WERI-Rb-1 (cell line): ENCODE measurements at regions not wholly inside any gene's neighbourhood (a gene's known extent, or its start where the extent isn't known, plus 50 kb on each side); places are given as distances from the start of the nearest gene placed in this dataset.
"Not testable (repeated sequence)": the region's sequence is repeated elsewhere in the genome, so short reads cannot be mapped to it uniquely, and the experiment has no call there.

Experiments used
- DNase-seq: peaks from one replicate; pipeline ENCODE4 v3.0.0-alpha.2; 2020
- H3K27ac ChIP-seq: fragments of 250-450 bp; sonication (Bioruptor Pico); 2 replicates; pipeline ENCODE4 v1.5.1; 2020; ENCODE audit warnings: mild to moderate bottlenecking, moderate library complexity
- H3K27me3 ChIP-seq: fragments of 250-450 bp; sonication (Bioruptor Pico); 2 replicates; pipeline ENCODE4 v1.5.1; 2021; ENCODE audit warnings: mild to moderate bottlenecking, low read depth, moderate library complexity; ENCODE audit not compliant: insufficient read depth, severe bottlenecking
- H3K36me3 ChIP-seq: fragments of 250-450 bp; sonication (Bioruptor Pico); 2 replicates; pipeline ENCODE4 v1.5.1; 2020; ENCODE audit warnings: mild to moderate bottlenecking, moderate library complexity
- H3K4me3 ChIP-seq: 2 replicates; pipeline ENCODE4 v1.5.1; 2011; ENCODE audit warnings: low read depth, mild to moderate bottlenecking, control low read depth, low read length
- H3K9me3 ChIP-seq: fragments of 250-450 bp; sonication (Bioruptor Pico); 2 replicates; pipeline ENCODE4 v1.5.1; 2021; ENCODE audit warnings: mild to moderate bottlenecking, moderate library complexity; ENCODE audit not compliant: severe bottlenecking
- CTCF ChIP-seq: IDR thresholded peaks from 2 replicates; pipeline ENCODE4 v1.5.1; 2011; ENCODE audit warnings: low read depth, mild to moderate bottlenecking, control low read depth, inconsistent platforms, low read length

GRCh38 chr4:159697322-159698283 lies 594.7 kb downstream of the RAPGEF2 start:
- no peak for DNase-seq

GRCh38 chr4:159698336-159698735 lies 595.5 kb downstream of the RAPGEF2 start:
- Histone ChIP-seq H3K27me3 (no peaks in the 10 kb centered on the region), H3K9me3 (no peaks in the 10 kb centered on the region), H3K4me3 (no peak overlapping the region), H3K27ac (no peak overlapping the region), H3K36me3 (no peaks in the 10 kb centered on the region)
- no peak for TF ChIP-seq CTCF
- no peak for DNase-seq

More at GRCh38 chr4:159697322-159698283, 594.7 kb downstream of the RAPGEF2 start:
- Histone ChIP-seq H3K9me3 (no peaks in the 10 kb centered on the region), H3K27ac (no peak overlapping the region), H3K4me3 (no peak overlapping the region), H3K27me3 (no peaks in the 10 kb centered on the region), H3K36me3 (no peaks in the 10 kb centered on the region)
- TF ChIP-seq CTCF: no peak

- H3K27ac ChIP-seq: no peak overlapping the region
- no peaks in the 10 kb centered on the region for H3K27me3 ChIP-seq
- H3K36me3 ChIP-seq: no peaks in the 10 kb centered on the region
- no peaks in the 10 kb centered on the region for H3K9me3 ChIP-seq
- DNase-seq: no peak
- H3K4me3 ChIP-seq: no peak overlapping the region
- TF ChIP-seq CTCF: no peak
Observed at GRCh38 chr4:159702200-159702599, 599.3 kb downstream of the RAPGEF2 start.

- Histone ChIP-seq H3K9me3 (no peaks in the 10 kb centered on the region), H3K27ac (no peak overlapping the region), H3K27me3 (no peaks in the 10 kb centered on the region), H3K36me3 (no peaks in the 10 kb centered on the region), H3K4me3 (no peak overlapping the region)
- TF ChIP-seq CTCF: no peak
- no peak for DNase-seq
Observed at GRCh38 chr4:159705334-159705733, 602.5 kb downstream of the RAPGEF2 start.

- Histone ChIP-seq H3K9me3 (no peaks in the 10 kb centered on the region), H3K27me3 (no peaks in the 10 kb centered on the region), H3K27ac (no peak overlapping the region), H3K4me3 (no peak overlapping the region), H3K36me3 (no peaks in the 10 kb centered on the region)
- DNase-seq: no peak
- TF ChIP-seq CTCF: no peak
Observed at GRCh38 chr4:159706704-159707103, 603.8 kb downstream of the RAPGEF2 start.

GRCh38 chr4:159715180-159715579 lies 612.3 kb downstream of the RAPGEF2 start:
- H3K4me3 ChIP-seq, H3K27ac ChIP-seq, H3K36me3 ChIP-seq, DNase-seq, H3K27me3 ChIP-seq, H3K9me3 ChIP-seq: not testable (repeated sequence)
